NCI-H2196 (cell line): ENCODE measurements at regions not wholly inside any gene's neighbourhood (a gene's known extent, or its start where the extent isn't known, plus 50 kb on each side); places are given as distances from the start of the nearest gene placed in this dataset.

ENCODE experiments used
- DNase-seq: peaks from one replicate; lab custom pipeline; 2025; ENCODE audit not compliant: unreplicated experiment; lab: John Stamatoyannopoulos, UW

GRCh38 chr7:156139633-156140032 is 327.4 kb upstream of the SHH start:
- no peak for DNase-seq

- DNase-seq, result no peak
Measured at GRCh38 chr7:156139112-156139511, 326.8 kb upstream of the SHH start.

- no peak for DNase-seq
Measured at GRCh38 chr7:156131881-156132280, 319.6 kb upstream of the SHH start.

- no peak for DNase-seq
Measured at GRCh38 chr7:156129522-156129921, 317.3 kb upstream of the SHH start.

DNA sequence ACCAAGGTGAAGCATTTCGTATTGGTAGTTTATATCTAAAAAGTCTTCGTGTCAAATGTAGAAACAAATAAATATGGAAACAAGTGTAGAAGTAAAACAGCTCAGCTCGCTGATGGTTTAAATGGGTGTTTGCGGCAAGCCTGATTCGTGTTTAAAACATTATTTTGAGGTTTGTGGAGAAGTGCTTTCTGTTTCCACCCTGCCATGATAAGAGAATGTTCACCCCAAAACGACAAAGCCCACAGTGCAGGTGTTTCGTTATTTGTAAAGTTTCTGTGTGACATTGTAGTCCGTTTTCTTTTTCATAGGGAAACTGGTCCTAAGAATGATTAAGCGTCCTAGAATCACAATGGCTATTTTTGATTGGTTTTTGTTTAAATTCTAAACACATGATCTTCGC is 316.2 kb upstream of the SHH start:
- DNase-seq, result no peak

GRCh38 chr7:156127166-156128134 is 315.2 kb upstream of the SHH start:
- no peak for DNase-seq

DNA sequence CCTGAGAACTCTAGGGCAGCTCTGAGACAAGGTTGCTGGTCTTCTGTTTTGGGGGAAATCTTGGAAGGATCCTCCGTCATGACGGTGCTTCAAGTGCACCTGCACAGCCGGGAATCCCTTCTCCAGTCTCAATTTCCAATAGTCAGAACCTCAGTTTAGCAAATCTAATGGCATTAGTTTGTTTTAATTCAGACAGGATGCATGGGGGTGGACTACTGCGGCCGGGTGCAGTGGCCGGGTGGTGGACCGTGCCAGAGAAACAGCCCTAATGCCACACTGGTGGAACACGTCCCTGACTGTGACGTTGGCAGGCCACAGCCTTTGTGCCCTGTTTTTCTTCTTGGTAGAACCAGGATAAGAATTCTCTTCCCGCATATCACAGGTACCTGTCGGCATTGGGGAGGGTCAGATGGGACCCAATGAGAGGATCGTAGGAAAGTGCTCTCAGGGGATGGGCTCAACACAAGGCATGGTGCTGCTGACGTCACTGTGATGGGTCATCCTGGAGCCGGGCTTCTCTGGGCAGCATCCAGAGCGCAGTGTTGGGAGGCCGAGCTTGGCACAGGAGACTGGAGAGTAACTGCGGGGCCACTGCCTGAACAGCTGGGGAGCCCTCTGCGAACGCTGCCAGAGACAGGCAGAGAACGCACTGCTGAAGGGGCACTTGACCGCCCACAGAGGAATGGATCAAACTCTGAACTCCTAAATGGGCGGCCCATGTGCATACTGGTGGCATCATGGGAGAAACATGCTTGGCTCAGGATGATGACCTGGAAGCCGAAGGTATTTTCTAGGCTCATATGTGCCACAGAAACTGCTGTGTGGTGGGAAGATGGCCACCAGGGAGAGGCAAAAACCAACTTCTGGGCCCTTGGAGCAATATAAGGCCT is 313.8 kb upstream of the SHH start:
- no peak for DNase-seq

DNA sequence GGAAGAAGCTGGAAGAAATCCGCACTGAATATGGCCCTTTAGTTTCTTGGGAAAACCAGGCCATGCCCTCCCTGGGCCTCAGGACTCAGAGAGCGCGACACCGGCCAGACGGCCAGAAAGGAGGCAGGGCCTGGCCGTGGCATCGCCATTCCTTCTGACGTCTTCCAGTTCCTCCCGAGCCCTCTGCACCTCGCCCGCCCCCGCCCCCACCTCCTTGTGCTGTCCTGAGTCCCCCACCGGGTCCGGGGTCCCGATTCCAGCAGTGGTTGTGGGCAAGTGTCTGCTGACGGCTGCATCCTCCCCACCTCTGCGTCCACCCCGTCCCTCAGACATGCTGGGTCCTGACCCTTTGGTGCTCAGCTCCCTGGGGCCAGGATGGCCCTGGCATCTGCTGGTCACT is 312.1 kb upstream of the SHH start:
- DNase-seq, result no peak

DNA sequence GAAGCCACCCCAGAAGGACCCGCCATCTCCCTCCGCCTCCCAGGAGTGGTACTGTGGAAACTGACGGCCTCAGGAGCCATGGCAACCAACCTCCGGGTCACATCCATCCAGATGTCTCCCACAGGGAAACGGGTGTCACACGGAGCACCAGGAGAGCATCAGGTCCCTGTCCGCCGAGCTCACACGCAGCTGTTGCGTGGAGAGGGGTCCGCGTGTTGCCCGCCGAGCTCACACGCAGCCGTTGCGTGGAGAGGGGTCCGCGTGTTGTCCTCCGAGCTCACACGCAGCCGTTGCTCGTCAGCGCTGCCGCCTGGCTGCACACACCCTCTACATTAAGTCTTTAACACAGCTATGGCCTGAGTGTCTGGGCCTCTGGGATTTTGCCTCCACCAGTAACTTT is 311.1 kb upstream of the SHH start:
- DNase-seq, result no peak

- no peak for DNase-seq
Measured at GRCh38 chr7:156122752-156123354, 310.6 kb upstream of the SHH start.

- no peak for DNase-seq
Measured at GRCh38 chr7:156121956-156122355, 309.7 kb upstream of the SHH start.

GRCh38 chr7:156121434-156121833 is 309.2 kb upstream of the SHH start:
- DNase-seq, result no peak

GRCh38 chr7:156120552-156120951 is 308.3 kb upstream of the SHH start:
- DNase-seq, result no peak

DNA sequence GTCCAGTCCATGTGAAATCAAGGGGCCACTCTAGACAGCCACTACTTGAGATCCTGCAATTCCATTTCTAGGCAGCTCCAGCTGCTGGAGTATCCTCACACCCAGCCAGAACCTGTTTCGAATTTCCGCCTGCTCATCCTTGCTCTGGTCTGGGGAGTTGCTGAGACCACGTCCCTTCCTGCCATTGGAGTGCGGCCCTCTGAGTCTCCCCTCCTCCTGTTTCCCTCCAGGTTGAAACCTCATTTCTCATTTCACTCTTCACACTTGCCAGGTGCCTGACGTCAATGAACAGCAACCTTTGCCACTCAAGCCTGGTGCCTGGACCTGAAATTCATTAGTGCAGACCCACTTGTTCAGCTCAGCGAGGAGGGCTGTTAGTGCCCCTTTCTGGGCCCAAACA is 307.5 kb upstream of the SHH start:
- no peak for DNase-seq

- DNase-seq, result no peak
Measured at GRCh38 chr7:156118248-156118645, 306.0 kb upstream of the SHH start.

DNA sequence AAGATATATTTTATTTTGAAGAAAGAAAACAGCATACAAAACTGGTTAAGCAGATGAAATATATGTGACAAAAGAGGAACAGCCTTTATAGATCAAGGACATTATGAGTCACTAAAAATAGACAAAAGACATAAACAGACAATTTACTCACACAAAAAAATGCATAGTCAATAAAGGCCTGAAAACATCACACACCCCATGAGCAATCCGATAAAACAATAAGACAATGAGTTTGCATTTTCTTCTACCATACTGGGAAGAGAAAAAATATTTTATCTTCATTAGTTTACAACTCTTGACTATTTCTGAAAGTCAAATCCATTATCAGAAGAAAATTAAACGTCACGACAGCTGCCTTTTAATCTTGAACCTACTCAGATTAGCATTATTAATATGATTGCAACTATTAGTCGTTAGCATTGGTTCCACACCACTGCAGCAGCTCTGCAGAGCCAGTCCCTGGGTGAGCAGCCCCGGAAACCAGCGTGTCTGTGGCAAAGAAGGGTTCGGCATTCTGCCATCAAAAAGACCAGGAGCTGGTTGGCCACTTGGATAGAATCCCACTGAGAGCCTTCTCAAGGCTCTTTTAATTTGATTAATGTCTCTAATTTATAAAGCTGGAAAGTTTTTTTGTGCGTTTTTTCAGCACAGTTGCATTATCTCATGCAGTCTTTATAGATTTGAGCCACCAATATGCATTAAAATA is 305.4 kb upstream of the SHH start:
- no peak for DNase-seq

GRCh38 chr7:156116514-156117215 is 304.4 kb upstream of the SHH start:
- no peak for DNase-seq

- DNase-seq, result no peak
Measured at GRCh38 chr7:156115582-156115981, 303.3 kb upstream of the SHH start.

- no peak for DNase-seq
Measured at GRCh38 chr7:156113731-156114130, 301.5 kb upstream of the SHH start.

DNA sequence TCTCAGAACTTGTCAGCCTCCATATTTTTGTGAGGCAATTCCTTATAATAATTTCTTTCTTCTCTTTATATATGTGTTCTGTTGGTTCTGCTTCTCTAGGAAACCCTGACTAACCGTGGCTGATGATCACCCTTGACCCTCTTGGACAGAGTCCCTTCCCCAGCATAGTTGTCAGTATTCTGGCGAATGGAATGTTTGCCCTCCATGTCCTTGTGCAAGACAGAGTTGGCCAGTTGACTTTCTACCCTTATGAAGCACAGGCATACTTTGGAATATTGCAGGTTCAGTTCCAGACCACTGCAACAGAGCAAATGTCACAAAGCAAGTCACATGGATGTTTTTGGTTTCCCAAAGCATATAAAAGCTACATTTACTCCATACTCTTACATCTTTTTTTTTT is 297.7 kb upstream of the SHH start:
- DNase-seq, result no peak
